Trophoblast cell (in vitro differentiated cells and primary cell): ENCODE measurements at regions not wholly inside any gene's neighbourhood (a gene's known extent, or its start where the extent isn't known, plus 50 kb on each side); places are given as distances from the start of the nearest gene placed in this dataset.

ENCODE experiments used
- DNase-seq, 2 donors: peaks; one replicate each; pipeline ENCODE4 v3.0.0-alpha.2; 2016
- H2AFZ ChIP-seq: 2 replicates; pipeline ENCODE4 v1.6.1; 2013; ENCODE audit warnings: low read length, moderate library complexity, mild to moderate bottlenecking; ENCODE audit not compliant: insufficient read depth, poor library complexity
- H2AK5ac ChIP-seq: 2 replicates; pipeline ENCODE4 v1.6.1; 2013; ENCODE audit warnings: mild to moderate bottlenecking, low read length
- H2BK120ac ChIP-seq: 2 replicates; pipeline ENCODE4 v1.6.1; 2013; ENCODE audit warnings: low read length, mild to moderate bottlenecking, moderate library complexity; ENCODE audit not compliant: insufficient read depth, poor library complexity
- H2BK12ac ChIP-seq: 2 replicates; pipeline ENCODE4 v1.6.1; 2013; ENCODE audit warnings: mild to moderate bottlenecking, low read length, moderate library complexity
- H2BK5ac ChIP-seq: 2 replicates; pipeline ENCODE4 v1.6.1; 2013; ENCODE audit warnings: low read length, low read depth, moderate library complexity, mild to moderate bottlenecking; ENCODE audit not compliant: poor library complexity
- H3K14ac ChIP-seq: 2 replicates; pipeline ENCODE4 v1.6.1; 2013; ENCODE audit warnings: mild to moderate bottlenecking, low read length
- H3K18ac ChIP-seq: 2 replicates; pipeline ENCODE4 v1.6.1; 2013; ENCODE audit warnings: mild to moderate bottlenecking, low read length
- H3K23ac ChIP-seq: 2 replicates; pipeline ENCODE4 v1.6.1; 2013; ENCODE audit warnings: low read length
- H3K27ac ChIP-seq: 2 replicates; pipeline ENCODE4 v1.5.1; 2013; ENCODE audit warnings: low read depth, mild to moderate bottlenecking, inconsistent platforms, low read length, moderate library complexity
- H3K27me3 ChIP-seq: 2 replicates; pipeline ENCODE4 v1.6.1; 2013; ENCODE audit warnings: inconsistent platforms, mild to moderate bottlenecking, low read length, moderate library complexity; ENCODE audit not compliant: insufficient read depth
- H3K36me3 ChIP-seq, 2 experiments: 1 replicate in 1 of 2; 2 replicates in 1 of 2; pipeline ENCODE4 v1.6.1; 2013; ENCODE audit warnings: low read length in 2 of 2, mild to moderate bottlenecking in 2 of 2, moderate library complexity in 1 of 2; ENCODE audit not compliant: insufficient read depth in 2 of 2, control insufficient read depth in 1 of 2
- H3K4ac ChIP-seq: 2 replicates; pipeline ENCODE4 v1.6.1; 2013; ENCODE audit warnings: low read depth, mild to moderate bottlenecking, low read length, moderate library complexity
- H3K4me1 ChIP-seq, 2 experiments: 1 replicate in 1 of 2; 2 replicates in 1 of 2; pipeline ENCODE4 v1.6.1; 2013; ENCODE audit warnings: low read length in 2 of 2, mild to moderate bottlenecking in 2 of 2, moderate library complexity in 1 of 2; ENCODE audit not compliant: insufficient read depth in 2 of 2, control insufficient read depth in 1 of 2
- H3K4me2 ChIP-seq: 2 replicates; pipeline ENCODE4 v1.6.1; 2013; ENCODE audit warnings: inconsistent platforms, mild to moderate bottlenecking, low read length, moderate library complexity
- H3K4me3 ChIP-seq: 2 replicates; pipeline ENCODE4 v1.5.1; 2013; ENCODE audit warnings: mild to moderate bottlenecking, low read depth, low read length, inconsistent platforms
- H3K79me1 ChIP-seq: one replicate; pipeline ENCODE4 v1.6.1; 2013; ENCODE audit warnings: low read length
- H3K79me2 ChIP-seq: 2 replicates; pipeline ENCODE4 v1.6.1; 2013; ENCODE audit warnings: low read length, mild to moderate bottlenecking; ENCODE audit not compliant: control insufficient read depth, insufficient read depth, poor library complexity
- H3K9ac ChIP-seq: 2 replicates; pipeline ENCODE4 v1.6.1; 2013; ENCODE audit warnings: mild to moderate bottlenecking, low read length
- H3K9me3 ChIP-seq: 2 replicates; pipeline ENCODE4 v1.6.1; 2013; ENCODE audit warnings: low read depth, mild to moderate bottlenecking, control low read depth, inconsistent platforms, low read length; ENCODE audit not compliant: insufficient read depth
- H4K12ac ChIP-seq: 2 replicates; pipeline ENCODE4 v1.6.1; 2013; ENCODE audit warnings: low read depth, mild to moderate bottlenecking, low read length, moderate library complexity
- H4K8ac ChIP-seq: 2 replicates; pipeline ENCODE4 v1.6.1; 2013; ENCODE audit warnings: low read depth, mild to moderate bottlenecking, low read length, moderate library complexity
- H4K91ac ChIP-seq: one replicate; pipeline ENCODE4 v1.6.1; 2013; ENCODE audit warnings: low read depth, mild to moderate bottlenecking, low read length, moderate library complexity
- WGBS: extraction: QIAGEN DNeasy Blood & Tissue Kit; methylation state at CpG from one replicate; pipeline ENCODE4 v1.1.7; 2013; ENCODE audit warnings: missing lambda C conversion rate; ENCODE audit not compliant: insufficient read length, insufficient coverage; ENCODE audit errors: extremely low coverage; 5-methylcytosine and 5-hydroxymethylcytosine counted together

DNA sequence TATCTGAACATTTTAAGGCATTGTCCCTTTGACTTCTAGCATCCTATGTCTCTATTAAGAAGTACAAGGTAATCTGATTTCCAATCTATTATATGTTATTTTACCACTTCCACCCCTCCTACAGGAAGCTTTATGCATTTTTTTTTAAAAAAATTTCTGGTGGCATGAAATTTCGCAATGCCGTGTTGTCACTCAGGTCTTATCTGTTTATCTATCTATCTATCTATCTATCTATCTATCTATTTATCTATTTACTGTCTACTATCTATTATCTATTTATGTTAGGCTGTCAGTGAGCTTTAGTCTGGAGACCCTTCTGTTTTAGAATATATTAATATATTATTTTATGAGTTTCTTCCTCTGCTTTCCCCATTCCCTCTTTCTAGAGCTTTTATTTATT lies 125.3 kb upstream of the FAM9C start:
- H3K4me1 ChIP-seq = peaks cover 0 to 4% of the 10 kb centered on the region in 2 experiments
- H3K14ac ChIP-seq = no peak overlapping the region
- no peak overlapping the region for H3K23ac ChIP-seq
- H3K18ac ChIP-seq = no peak overlapping the region
- H3K79me1 ChIP-seq = no peaks in the 10 kb centered on the region
- peak in 1 of 2 donors; percentile 35 for DNase-seq
- H3K27me3 ChIP-seq = no peaks in the 10 kb centered on the region
- WGBS = no CpG with 5 or more reads among the region's 2 CpGs
- H2BK120ac ChIP-seq = no peak overlapping the region
- no peak overlapping the region for H3K4ac ChIP-seq
- H2BK12ac ChIP-seq = no peak overlapping the region
- H2BK5ac ChIP-seq = no peak overlapping the region
- no peak overlapping the region for H4K8ac ChIP-seq
- no peak overlapping the region for H2AFZ ChIP-seq
- H3K27ac ChIP-seq = no peak overlapping the region
- no peak overlapping the region for H4K12ac ChIP-seq
- H4K91ac ChIP-seq = no peak overlapping the region
- H3K79me2 ChIP-seq = no peaks in the 10 kb centered on the region
- no peaks in the 10 kb centered on the region for H3K36me3 ChIP-seq
- no peak overlapping the region for H3K4me2 ChIP-seq
- H3K9me3 ChIP-seq = no peaks in the 10 kb centered on the region
- no peak overlapping the region for H3K9ac ChIP-seq
- H2AK5ac ChIP-seq = no peak overlapping the region
- no peak overlapping the region for H3K4me3 ChIP-seq

DNA sequence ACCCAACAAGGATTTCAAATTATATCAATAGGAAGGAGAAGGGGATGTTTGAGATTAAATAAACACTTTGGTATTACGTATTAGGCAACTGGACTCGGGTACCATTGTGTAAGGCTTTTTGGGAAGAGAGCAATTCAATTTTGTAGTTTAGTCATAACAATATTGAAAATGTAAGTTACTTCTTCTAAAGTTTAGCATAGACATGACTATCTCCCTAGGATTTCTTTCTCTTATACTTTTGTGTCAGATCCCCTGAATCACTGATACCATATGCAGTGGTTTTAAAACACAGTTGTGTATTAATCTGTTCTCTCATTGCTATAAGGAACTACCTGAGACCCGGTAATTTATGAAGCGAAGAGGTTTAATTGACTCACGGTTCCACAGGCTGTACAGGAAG lies 123.8 kb upstream of the FAM9C start:
- H3K4me3 ChIP-seq = no peak overlapping the region
- H3K4ac ChIP-seq = no peak overlapping the region
- no peak overlapping the region for H3K23ac ChIP-seq
- no peak overlapping the region for H2BK12ac ChIP-seq
- no peak overlapping the region for H3K9ac ChIP-seq
- no peaks in the 10 kb centered on the region for H3K27me3 ChIP-seq
- no peak overlapping the region for H2BK120ac ChIP-seq
- no peak overlapping the region for H2BK5ac ChIP-seq
- no peak overlapping the region for H3K18ac ChIP-seq
- H3K27ac ChIP-seq = no peak overlapping the region
- no peak overlapping the region for H4K8ac ChIP-seq
- no peak overlapping the region for H2AFZ ChIP-seq
- WGBS = no CpG with 5 or more reads among the region's 5 CpGs
- no peaks in the 10 kb centered on the region for H3K36me3 ChIP-seq
- H3K9me3 ChIP-seq = no peaks in the 10 kb centered on the region
- DNase-seq = no peak
- peaks cover 0 to 4% of the 10 kb centered on the region in 2 experiments for H3K4me1 ChIP-seq
- no peak overlapping the region for H4K91ac ChIP-seq
- no peaks in the 10 kb centered on the region for H3K79me2 ChIP-seq
- H3K4me2 ChIP-seq = no peak overlapping the region
- no peaks in the 10 kb centered on the region for H3K79me1 ChIP-seq
- H2AK5ac ChIP-seq = no peak overlapping the region
- no peak overlapping the region for H4K12ac ChIP-seq
- H3K14ac ChIP-seq = no peak overlapping the region

DNA sequence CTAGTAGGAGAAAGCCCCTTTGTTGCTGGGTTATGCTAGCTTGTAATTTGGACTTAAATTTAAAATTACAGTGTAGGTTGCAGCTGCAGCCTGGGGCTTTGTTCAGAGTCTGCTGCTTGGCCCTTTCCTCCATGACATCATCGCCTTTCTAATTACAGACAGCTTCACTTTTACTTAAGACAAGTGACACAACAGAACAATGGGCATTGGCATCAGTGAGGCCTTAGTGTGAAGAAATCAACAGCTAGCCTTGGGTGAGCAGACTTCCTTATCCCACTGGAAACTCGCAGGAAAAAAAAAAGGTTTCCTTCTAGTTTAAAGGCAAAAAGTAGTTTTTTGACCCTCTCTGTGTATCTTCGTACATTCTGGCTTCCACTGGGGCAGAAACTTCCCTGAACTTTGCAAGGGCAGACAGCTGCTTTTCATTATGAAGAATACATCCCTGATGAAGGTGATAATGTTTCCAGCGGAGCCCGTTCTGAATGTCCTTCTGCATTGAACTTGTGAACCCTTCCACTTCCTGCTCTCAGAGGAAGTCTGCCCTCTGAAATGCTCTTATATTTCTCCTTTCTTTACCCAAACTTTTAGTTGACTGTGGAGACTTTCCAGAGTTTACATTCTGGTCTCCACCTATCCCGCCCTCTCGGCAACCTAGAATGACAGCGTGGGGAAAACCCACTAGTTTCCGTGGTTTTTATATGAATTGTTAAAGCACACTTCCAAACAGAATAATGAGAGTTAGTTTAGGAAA lies 123.2 kb upstream of the FAM9C start:
- no peaks in the 10 kb centered on the region for H3K79me2 ChIP-seq
- H3K9me3 ChIP-seq = no peaks in the 10 kb centered on the region
- no peak overlapping the region for H2BK120ac ChIP-seq
- peak in 1 of 2 donors; percentile 18 for DNase-seq
- H2AFZ ChIP-seq = no peak overlapping the region
- H3K79me1 ChIP-seq = no peaks in the 10 kb centered on the region
- H2AK5ac ChIP-seq = no peak overlapping the region
- H3K4me3 ChIP-seq = no peak overlapping the region
- H3K23ac ChIP-seq = no peak overlapping the region
- no peak overlapping the region for H3K4ac ChIP-seq
- peak overlapping the region; percentile 34 for H3K27ac ChIP-seq
- no peak overlapping the region for H3K14ac ChIP-seq
- H3K9ac ChIP-seq = no peak overlapping the region
- H3K18ac ChIP-seq = no peak overlapping the region
- no peaks in the 10 kb centered on the region for H3K27me3 ChIP-seq
- no peak overlapping the region for H4K8ac ChIP-seq
- H4K91ac ChIP-seq = no peak overlapping the region
- H2BK12ac ChIP-seq = no peak overlapping the region
- H4K12ac ChIP-seq = no peak overlapping the region
- H3K4me2 ChIP-seq = no peak overlapping the region
- H3K4me1 ChIP-seq = peaks cover 0 to 4% of the 10 kb centered on the region in 2 experiments
- no CpG with 5 or more reads among the region's 9 CpGs for WGBS
- H3K36me3 ChIP-seq = no peaks in the 10 kb centered on the region
- H2BK5ac ChIP-seq = no peak overlapping the region

DNA sequence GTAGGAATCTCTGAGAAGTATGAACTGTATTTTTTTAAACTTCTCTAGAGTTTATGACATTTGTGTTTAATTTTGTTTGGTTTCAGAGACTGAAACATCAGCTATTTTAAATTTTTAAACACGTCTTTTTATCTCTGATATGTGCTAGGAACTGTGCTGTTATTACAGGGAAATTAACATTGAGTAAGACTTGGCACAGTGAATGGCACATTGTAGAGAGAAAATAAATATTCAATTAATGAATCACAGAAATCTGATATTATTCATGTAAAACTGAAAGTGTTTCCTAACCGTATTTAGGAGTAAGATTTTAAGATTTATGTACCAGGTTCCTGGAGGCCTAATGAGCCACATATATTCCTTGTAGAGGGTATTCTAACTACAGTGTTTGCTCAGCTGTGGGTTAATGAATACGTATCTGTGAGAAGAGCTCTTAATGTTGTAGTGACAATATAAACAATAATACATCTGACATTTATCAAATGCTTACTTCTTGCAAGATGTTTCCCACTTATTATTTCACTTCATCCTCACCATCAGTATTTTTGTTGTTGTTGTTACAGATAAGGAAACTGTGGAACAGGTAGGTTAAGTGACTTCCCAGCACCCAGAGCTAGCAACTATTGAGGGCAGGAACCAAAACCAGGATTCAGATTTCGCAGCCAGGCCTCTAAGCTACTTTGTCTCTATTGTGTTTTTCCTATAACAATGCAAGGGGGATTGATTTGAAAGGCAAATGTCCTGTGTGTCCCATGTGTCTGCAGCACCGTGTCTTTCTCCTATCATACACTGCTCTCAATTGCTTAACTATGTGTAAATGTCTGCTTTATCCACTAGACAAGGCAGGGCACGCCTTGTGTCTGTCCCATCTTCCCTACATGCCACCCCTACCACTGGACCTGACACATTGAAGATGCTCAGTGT lies 121.1 kb upstream of the FAM9C start:
- Histone ChIP-seq H2BK5ac (no peak overlapping the region), H3K23ac (no peak overlapping the region), H3K79me1 (no peaks in the 10 kb centered on the region), H4K91ac (no peak overlapping the region), H3K36me3 (no peaks in the 10 kb centered on the region), H3K4me1 (peaks cover 0 to 4% of the 10 kb centered on the region in 2 experiments), H2AK5ac (no peak overlapping the region), H3K27ac (no peak overlapping the region), H3K4ac (no peak overlapping the region), H3K27me3 (no peaks in the 10 kb centered on the region), H4K12ac (no peak overlapping the region), H3K18ac (no peak overlapping the region), H3K79me2 (no peaks in the 10 kb centered on the region), H3K9ac (no peak overlapping the region), H2BK12ac (no peak overlapping the region), H3K14ac (no peak overlapping the region), H3K9me3 (no peaks in the 10 kb centered on the region), H2AFZ (no peak overlapping the region), H4K8ac (no peak overlapping the region), H3K4me3 (no peak overlapping the region), H2BK120ac (no peak overlapping the region), H3K4me2 (no peak overlapping the region)
- WGBS = no CpG with 5 or more reads among the region's 6 CpGs
- no peak for DNase-seq
